ENCODE measurements at regions not wholly inside any gene's neighbourhood (a gene's known extent, or its start where the extent isn't known, plus 50 kb on each side); places are given as distances from the start of the nearest gene placed in this dataset.

DNA sequence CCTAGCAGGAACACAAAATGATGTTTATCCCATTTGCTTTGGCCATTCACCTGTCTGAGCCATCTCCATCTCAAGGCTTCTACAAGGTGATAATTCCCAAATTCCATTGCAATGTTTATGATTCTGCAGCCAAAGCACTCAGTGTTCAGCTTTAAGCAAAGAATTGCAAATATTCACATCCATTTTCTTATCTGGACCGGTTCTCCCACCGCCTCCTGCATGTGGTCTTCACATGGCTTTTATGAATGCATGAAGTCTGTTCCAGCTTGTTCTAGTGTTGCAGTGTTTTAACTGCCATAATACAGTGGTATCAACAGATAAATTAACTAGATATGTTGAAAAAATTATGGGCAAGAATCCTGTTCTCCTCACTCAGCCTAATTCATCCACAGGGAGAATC, 443.0 kb upstream of the KLF4 start:
- TF ChIP-seq, protein P1, sequence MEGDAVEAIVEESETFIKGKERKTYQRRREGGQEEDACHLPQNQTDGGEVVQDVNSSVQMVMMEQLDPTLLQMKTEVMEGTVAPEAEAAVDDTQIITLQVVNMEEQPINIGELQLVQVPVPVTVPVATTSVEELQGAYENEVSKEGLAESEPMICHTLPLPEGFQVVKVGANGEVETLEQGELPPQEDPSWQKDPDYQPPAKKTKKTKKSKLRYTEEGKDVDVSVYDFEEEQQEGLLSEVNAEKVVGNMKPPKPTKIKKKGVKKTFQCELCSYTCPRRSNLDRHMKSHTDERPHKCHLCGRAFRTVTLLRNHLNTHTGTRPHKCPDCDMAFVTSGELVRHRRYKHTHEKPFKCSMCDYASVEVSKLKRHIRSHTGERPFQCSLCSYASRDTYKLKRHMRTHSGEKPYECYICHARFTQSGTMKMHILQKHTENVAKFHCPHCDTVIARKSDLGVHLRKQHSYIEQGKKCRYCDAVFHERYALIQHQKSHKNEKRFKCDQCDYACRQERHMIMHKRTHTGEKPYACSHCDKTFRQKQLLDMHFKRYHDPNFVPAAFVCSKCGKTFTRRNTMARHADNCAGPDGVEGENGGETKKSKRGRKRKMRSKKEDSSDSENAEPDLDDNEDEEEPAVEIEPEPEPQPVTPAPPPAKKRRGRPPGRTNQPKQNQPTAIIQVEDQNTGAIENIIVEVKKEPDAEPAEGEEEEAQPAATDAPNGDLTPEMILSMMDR (IDR thresholded peaks at IDR 0.05; ENCODE audit: borderline replicate concordance, insufficient read depth, low read depth, low read length): no peak
- H3K4me3 ChIP-seq (ENCODE audit: low read depth, low read length): no peak overlapping the region

DNA sequence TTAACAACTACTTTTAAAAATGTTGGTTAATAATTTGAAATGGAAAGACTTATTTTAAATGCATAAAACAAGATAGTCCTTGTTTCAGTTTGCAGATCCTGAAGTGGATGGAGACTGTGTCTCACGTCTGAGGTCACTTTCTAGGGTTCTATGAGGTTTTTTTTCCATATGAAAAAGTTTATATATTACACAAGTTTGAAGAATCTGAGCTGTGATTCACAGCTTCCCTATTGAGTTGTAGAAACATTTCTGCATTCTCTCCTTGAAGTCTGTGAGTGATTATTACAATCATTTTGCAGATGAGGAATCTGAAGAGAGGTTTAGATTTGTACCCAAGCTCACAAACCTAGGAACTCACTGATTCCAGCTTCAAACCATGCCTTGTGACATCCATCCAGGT, 442.5 kb upstream of the KLF4 start:
- TF ChIP-seq, protein P1 (IDR thresholded peaks at IDR 0.05; ENCODE audit: borderline replicate concordance, insufficient read depth, low read depth, low read length): no peak
- no peak overlapping the region for H3K4me3 ChIP-seq (ENCODE audit: low read depth, low read length)

DNA sequence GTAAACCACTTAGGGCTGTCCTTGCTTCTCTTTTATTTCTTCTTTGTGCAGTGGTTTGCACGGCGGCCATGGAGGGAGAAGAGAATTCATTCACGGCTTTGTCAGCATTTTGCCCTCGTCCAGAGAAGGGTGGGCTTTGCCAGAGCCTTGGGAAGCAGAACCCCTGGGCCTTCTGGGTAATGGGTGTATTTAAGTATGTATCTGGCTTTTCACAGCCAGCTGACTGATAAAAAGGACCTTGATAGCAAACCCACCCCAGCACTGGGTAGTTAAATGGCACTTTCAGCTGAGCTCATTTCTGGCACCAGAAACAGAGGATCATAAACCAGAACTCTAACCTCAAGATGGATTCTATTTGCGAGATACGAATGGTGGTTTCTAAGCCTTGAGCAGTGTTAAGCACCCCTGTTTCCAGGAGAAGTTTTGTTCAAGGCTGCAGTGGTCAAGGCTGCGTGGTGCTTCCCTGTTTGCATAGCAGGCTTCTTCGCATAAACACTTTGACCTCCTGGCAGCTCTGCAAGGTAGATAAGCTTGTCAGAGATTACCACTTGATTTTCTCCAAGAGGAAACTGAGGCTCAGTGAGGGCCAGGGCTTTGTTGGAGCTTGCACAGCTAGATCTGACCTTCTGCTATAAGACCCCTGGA, 441.6 kb upstream of the KLF4 start:
- TF ChIP-seq, protein P1 (IDR thresholded peaks at IDR 0.05; ENCODE audit: borderline replicate concordance, insufficient read depth, low read depth, low read length): no peak
- H3K4me3 ChIP-seq (ENCODE audit: low read depth, low read length): no peak overlapping the region

DNA sequence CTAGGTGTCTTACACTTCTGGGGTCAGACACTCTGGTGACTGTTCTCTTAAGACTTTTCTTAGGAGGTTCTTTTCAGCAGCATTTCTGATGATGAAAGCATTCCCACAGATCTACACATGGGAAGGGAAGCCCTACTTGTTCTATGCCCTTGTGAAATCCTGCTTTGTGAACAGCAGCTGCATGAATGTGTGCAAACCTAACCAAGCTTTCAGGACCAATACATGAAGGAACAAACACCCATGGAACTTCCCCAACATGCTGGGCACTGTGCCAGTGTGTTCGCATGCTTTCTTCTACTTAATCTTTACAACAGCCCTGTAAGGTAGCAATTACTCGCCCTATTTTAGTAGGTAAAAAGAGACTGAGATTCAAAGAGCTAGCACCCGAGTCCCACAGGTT, 439.9 kb upstream of the KLF4 start:
- H3K4me3 ChIP-seq (ENCODE audit: low read depth, low read length): no peak overlapping the region
- TF ChIP-seq, protein P1 (IDR thresholded peaks at IDR 0.05; ENCODE audit: borderline replicate concordance, insufficient read depth, low read depth, low read length): no peak

DNA sequence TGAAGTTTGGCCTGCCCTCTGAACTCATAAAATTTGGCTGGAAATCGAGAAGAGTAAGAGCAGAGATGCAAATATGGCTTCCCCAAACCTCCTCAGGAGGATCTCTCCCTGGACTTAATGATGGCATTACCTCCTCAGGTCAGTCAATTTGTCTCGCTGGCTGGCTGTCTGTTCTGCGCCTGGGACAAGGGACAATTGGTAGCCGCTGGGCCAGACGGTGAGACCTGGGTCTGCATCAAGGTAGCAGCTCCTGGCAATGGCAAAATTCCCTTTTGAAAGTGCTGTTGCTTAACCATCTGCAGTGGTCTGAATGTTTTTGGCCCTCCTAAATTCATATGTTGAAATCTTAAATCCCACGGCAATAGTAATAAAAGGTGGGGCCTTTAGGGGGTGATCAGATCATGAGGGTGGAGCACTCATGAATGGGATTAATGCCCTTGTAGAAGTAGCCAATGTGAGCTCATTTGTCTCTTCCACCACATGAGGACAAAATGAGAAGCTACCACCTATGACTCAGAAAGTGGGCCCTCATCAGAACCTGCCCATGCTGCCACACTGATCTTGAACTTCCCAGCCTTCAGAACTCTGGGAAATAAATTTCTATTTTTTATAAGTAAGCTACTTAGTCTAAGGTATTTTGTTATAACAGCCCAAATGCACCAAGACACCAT, 439.3 kb upstream of the KLF4 start:
- H3K4me3 ChIP-seq (ENCODE audit: low read depth, low read length): no peak overlapping the region
- TF ChIP-seq, protein P1 (IDR thresholded peaks at IDR 0.05; ENCODE audit: borderline replicate concordance, insufficient read depth, low read depth, low read length): no peak

DNA sequence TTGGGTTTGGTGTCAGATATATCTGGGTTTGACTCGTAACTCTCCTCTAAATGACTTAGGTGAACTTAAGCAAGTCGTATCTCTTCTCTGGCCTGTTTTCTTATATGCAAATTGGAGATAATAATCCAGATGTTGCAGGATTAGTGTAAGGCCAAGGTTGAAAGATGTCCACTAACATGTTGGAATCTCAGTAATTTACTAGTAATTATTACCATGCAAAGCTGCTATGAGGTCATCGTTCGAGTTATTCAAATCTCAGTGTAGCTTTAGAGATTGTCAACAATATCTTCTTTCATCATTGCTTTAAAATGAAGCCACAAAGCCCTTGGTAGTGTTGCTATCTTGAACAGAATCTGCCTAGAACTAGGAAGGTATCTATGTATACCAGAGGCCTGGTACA, 437.7 kb upstream of the KLF4 start:
- TF ChIP-seq, protein P1 (IDR thresholded peaks at IDR 0.05; ENCODE audit: borderline replicate concordance, insufficient read depth, low read depth, low read length): no peak
- no peak overlapping the region for H3K4me3 ChIP-seq (ENCODE audit: low read depth, low read length)

DNA sequence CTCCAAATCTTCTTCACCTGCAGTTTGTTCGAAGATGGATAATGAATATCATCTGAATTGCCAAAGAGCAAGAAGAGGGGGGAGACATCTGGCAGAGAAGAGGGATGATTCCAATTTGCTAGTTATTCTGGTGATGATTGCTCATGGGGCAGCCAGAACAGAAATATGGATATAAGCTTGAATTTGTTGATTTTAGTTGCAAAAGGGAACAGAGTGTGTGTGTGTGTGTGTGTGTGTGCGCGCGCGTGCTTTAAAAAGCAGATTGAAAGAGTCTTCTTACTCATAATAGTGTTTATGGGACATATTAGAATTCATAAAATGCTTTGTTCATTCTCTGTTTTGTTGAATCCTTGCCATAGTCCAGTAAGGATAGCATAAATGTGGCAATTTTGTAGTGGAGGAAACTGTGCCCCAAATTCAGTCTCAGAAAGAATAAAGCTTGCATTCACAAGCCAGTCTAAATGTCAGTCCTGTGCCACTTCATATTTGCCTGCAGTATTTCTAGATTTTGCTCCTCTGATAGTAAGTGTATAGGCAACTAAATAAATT, 436.3 kb upstream of the KLF4 start:
- no peak overlapping the region for H3K4me3 ChIP-seq (ENCODE audit: low read depth, low read length)
- TF ChIP-seq, protein P1 (IDR thresholded peaks at IDR 0.05; ENCODE audit: borderline replicate concordance, insufficient read depth, low read depth, low read length): no peak

Measured in GM12875 (cell line).